B cell (primary cell): ENCODE measurements at regions not wholly inside any gene's neighbourhood (a gene's known extent, or its start where the extent isn't known, plus 50 kb on each side); places are given as distances from the start of the nearest gene placed in this dataset.

Experiments used
- CTCF ChIP-seq: fragments of 200-600 bp; IDR thresholded peaks from one replicate; pipeline ENCODE4 v1.8.0; 2022; ENCODE audit warnings: antibody characterized with exemption, mild to moderate bottlenecking
- EZH2 ChIP-seq: IDR thresholded peaks from 2 replicates; pipeline ENCODE4 v1.6.1; 2012; ENCODE audit warnings: borderline replicate concordance, low read depth, mild to moderate bottlenecking, moderate library complexity, low read length; ENCODE audit not compliant: insufficient read depth, poor library complexity, severe bottlenecking

DNA sequence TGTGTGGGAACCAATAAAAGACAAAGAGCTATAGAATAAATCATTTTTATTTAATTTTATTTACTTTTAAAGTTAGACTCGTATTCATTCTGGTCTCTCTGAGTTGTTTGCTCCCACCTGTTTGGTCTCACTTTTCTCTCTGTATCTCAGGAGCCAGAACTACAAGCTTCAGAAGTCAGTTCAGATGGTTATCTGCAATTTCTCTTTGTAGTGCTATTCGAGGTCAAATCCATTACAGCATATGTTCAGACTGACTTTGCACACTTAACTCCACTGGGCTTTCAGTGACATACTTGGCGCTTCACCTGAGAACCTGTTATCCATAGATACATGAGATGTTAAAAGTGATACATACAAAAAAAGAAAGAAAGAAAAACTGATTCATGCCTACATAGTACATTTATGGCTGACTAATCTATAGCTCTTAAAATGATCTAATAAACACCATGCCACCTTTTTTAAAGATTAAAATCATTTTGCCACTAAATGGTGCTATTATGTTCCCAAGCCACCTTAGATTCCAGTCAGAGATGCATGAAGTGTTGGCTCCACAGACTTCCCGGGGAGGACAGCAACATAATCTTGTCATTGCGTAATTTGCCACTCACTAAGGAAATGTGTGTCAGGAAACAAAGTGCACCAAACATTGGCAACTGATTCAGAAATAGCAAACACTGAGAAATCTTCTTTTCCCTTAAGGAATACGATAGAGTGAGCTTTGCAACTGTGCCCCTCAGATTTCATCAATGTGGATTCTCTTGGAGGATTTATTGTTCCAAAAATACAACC lies 396.7 kb downstream of the HACE1 start:
- TF ChIP-seq CTCF (no peak), EZH2 (no peak)
